ENCODE measurements at regions not wholly inside any gene's neighbourhood (a gene's known extent, or its start where the extent isn't known, plus 50 kb on each side); places are given as distances from the start of the nearest gene placed in this dataset.
"Not testable (repeated sequence)": the region's sequence is repeated elsewhere in the genome, so short reads cannot be mapped to it uniquely, and the experiment has no call there.

- not testable (repeated sequence) for TF ChIP-seq POU2F2 (IDR thresholded peaks at IDR 0.05; ENCODE audit: borderline replicate concordance, low read depth, low read length); USF1 (IDR thresholded peaks at IDR 0.05; ENCODE audit: borderline replicate concordance, extremely low read length, insufficient read depth, low read depth, low read length)
- TF ChIP-seq, protein P1, sequence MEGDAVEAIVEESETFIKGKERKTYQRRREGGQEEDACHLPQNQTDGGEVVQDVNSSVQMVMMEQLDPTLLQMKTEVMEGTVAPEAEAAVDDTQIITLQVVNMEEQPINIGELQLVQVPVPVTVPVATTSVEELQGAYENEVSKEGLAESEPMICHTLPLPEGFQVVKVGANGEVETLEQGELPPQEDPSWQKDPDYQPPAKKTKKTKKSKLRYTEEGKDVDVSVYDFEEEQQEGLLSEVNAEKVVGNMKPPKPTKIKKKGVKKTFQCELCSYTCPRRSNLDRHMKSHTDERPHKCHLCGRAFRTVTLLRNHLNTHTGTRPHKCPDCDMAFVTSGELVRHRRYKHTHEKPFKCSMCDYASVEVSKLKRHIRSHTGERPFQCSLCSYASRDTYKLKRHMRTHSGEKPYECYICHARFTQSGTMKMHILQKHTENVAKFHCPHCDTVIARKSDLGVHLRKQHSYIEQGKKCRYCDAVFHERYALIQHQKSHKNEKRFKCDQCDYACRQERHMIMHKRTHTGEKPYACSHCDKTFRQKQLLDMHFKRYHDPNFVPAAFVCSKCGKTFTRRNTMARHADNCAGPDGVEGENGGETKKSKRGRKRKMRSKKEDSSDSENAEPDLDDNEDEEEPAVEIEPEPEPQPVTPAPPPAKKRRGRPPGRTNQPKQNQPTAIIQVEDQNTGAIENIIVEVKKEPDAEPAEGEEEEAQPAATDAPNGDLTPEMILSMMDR (IDR thresholded peaks at IDR 0.05 in 2 of 3, conservative IDR thresholded peaks at IDR 0.05 in 1 of 3; ENCODE audit: control insufficient read depth in 2 of 3, extremely low read depth in 1 of 3, insufficient read depth in 1 of 3, low read depth in 3 of 3, low read length in 3 of 3): not testable (repeated sequence)
These were observed 78.8 kb downstream of the RFLNA start for GRCh38 chr12:124373701-124374100.

Data from GM12878 (cell line).